ENCODE measurements at regions not wholly inside any gene's neighbourhood (a gene's known extent, or its start where the extent isn't known, plus 50 kb on each side); places are given as distances from the start of the nearest gene placed in this dataset.

DNA sequence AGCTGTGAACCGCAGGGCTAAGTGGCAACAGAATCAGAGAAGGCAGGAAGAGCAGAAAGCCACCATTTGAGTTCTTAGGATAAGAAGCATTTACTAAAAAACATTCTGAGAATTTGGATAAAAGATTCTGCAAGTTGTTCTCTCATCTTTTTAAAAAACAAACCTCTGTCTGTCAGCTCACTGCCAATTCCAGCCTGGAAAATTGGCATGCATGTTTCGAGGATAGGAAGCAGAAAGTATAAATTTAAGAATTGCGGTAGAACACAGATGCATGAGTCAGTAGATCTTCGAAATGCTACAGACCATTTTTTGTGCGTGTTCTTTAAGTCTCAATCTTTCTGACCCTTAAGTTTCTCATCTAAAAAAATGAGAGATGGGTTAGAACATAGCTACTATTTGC, 544.5 kb upstream of the DAB1 start:
- FAIRE-seq: no peak
- TF ChIP-seq POLR2A (IDR thresholded peaks at IDR 0.05; ENCODE audit: low read depth, low read length): no peak
- TF ChIP-seq TAF1 (IDR thresholded peaks at IDR 0.05; ENCODE audit: borderline replicate concordance, low read depth, low read length): no peak
- no peak for TF ChIP-seq POLR2AphosphoS5 (IDR thresholded peaks at IDR 0.05; ENCODE audit: low read depth, low read length)

DNA sequence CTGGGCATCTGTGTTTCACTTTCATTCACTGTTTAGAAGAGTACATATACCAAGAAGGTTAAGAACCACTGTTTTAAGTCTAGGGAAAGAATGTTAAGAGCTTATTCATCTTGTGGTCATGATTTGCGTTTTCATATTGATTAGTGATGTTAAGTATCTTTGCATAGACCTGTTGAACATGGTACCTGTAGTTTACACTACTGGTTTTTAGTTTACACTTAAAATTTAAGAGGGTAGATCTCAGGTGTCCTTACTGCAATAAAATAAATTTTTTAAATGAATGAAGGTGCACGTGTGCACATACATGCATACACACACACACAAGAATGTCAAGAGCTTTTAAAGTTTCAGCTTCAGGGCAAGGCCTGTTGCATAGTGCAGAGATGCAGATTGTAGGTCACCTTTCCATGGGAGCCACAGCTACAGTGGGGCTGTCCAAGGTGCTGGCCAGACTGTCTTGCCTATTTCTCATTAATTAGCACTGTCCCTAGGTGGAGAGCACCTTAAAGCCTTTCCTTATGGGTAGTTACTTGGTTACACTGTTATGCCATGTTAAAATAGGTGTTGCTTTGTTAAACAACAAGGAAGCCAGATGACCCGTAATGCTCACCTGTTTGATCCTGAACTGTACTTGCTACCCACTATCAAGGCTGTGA, 543.0 kb upstream of the DAB1 start:
- DNase-seq (ENCODE audit: insufficient read length) (no peak), FAIRE-seq (no peak)
- TF ChIP-seq POLR2A (IDR thresholded peaks at IDR 0.05; ENCODE audit: low read depth, low read length): no peak

More for the DNA sequence above, 544.5 kb upstream of the DAB1 start:
- DNase-seq (ENCODE audit: insufficient read length): no peak

DNA sequence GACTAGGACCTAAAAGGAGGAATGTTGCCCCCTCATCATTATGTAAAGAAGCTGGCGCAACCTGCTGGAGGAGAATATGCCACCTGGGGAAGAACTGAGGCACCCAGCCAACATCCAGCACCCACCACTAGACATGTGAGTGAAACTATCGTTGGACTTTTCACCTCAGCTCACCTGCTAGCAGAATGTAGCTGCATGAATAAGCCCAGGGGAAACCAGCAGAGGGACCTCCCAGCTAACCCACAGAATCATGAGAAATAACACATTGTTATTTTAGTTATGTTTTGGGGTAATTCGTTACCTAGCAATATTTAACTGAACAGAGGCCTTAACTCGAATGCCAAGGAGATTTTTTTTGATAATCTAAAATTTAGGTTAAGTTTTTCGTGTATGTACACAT, 542.5 kb upstream of the DAB1 start:
- FAIRE-seq (no peak), DNase-seq (ENCODE audit: insufficient read length) (no peak)
- no peak for TF ChIP-seq POLR2A (IDR thresholded peaks at IDR 0.05; ENCODE audit: low read depth, low read length)
- TF ChIP-seq TAF1 (IDR thresholded peaks at IDR 0.05; ENCODE audit: borderline replicate concordance, low read depth, low read length): no peak
- TF ChIP-seq POLR2AphosphoS5 (IDR thresholded peaks at IDR 0.05; ENCODE audit: low read depth, low read length): no peak

DNA sequence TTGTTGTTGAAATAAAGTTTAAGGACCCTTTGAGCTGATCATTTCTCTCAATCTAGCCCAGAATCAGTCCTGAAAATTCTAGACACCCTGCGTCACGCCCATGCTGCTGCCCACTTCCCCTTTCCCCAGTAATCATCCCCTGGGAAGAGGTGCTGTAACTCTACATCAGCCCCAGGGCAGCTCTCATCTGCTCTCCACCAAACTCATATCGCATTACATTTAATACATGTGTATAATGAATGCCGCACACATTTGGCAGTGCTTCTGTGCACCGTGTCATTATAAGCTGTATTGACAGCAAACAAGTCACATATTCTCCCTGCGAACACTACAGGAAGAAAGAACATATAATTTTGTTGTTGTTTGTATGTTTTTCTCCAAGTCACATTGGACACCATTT, 539.7 kb upstream of the DAB1 start:
- DNase-seq (ENCODE audit: insufficient read length): no peak
- TF ChIP-seq POLR2A (IDR thresholded peaks at IDR 0.05; ENCODE audit: low read depth, low read length): no peak
- no peak for TF ChIP-seq TAF1 (IDR thresholded peaks at IDR 0.05; ENCODE audit: borderline replicate concordance, low read depth, low read length)
- no peak for TF ChIP-seq POLR2AphosphoS5 (IDR thresholded peaks at IDR 0.05; ENCODE audit: low read depth, low read length)
- no peak for FAIRE-seq

DNA sequence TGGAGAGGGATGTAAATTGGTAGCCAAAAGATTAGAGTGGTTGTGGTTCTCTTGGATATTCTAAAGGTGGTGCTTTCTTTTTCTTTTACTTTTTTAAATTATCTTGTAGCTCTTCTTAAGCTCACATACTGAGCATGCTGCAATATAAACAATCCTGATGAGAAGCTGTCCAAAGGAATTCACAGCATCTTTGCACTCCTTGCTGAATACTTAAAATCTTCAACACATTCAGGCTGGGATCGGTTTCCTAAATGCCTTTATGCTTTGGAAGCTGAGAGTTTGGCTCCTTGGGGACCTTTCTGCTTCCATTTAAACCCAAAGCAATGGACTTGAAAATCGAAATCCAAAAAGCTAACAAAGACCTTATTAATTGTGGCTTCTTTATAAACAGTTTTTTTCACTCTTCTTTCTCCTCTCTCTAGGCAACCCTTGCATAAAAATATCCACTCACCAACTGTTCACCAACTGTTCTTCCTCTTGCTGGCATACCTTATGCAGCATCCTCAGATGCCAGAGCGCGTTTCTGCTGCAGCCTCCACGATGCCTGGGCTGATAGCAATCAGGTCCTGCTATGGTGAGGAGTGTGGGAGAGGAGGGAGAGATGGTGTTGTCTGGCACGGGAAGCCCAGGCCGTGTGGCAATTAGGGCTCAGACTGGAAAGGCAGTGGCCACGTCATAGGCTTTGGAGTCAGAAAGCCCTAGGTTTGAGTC, 535.8 kb upstream of the DAB1 start:
- TF ChIP-seq TAF1 (IDR thresholded peaks at IDR 0.05; ENCODE audit: borderline replicate concordance, low read depth, low read length) (no peak), POLR2AphosphoS5 (IDR thresholded peaks at IDR 0.05; ENCODE audit: low read depth, low read length) (no peak), POLR2A (IDR thresholded peaks at IDR 0.05; ENCODE audit: low read depth, low read length) (no peak)
- DNase-seq (ENCODE audit: insufficient read length) (no peak), FAIRE-seq (no peak)

DNA sequence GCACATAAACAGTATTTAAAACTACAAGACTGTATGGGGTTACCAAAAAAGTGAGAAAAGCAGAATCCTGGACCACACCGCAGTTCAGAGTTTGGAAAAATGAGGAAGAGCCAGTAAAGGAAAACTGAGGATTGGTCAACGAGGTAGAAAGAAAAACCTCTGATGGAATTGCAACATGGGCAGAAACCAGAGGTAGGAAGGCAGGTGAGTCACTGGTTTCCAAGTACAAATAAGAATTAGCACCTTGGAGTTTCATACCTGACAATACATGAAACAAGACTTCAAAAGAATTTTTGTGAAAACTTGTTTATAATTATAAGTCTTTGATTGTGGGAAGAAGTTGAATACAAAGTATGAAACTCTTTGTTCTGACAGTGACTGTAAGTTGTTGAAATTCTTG, 533.7 kb upstream of the DAB1 start:
- FAIRE-seq (no peak), DNase-seq (ENCODE audit: insufficient read length) (no peak)
- no peak for TF ChIP-seq TAF1 (IDR thresholded peaks at IDR 0.05; ENCODE audit: borderline replicate concordance, low read depth, low read length)

DNA sequence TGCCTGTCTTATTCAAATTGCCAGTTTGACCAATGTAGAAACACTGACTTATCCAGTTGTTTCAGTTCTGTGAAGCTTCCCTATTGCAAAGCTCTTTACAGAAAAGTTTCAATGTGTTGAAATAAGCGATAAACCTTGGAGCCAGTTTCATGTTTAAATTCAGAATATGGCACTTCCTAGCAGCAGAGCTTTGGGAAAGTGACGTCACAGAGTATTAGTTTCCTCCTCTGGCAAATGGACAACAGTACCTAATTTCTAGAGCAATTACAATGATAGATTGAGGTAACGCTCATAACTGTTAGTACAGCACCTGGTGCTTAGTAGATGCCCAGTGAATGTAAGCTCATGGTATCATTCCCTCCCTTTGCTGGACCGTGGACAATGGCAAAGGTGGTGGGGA, 527.5 kb upstream of the DAB1 start:
- DNase-seq (ENCODE audit: insufficient read length): no peak
- TF ChIP-seq POLR2A (IDR thresholded peaks at IDR 0.05; ENCODE audit: low read depth, low read length) (no peak), TAF1 (IDR thresholded peaks at IDR 0.05; ENCODE audit: borderline replicate concordance, low read depth, low read length) (no peak), POLR2AphosphoS5 (IDR thresholded peaks at IDR 0.05; ENCODE audit: low read depth, low read length) (no peak)
- no peak for FAIRE-seq

DNA sequence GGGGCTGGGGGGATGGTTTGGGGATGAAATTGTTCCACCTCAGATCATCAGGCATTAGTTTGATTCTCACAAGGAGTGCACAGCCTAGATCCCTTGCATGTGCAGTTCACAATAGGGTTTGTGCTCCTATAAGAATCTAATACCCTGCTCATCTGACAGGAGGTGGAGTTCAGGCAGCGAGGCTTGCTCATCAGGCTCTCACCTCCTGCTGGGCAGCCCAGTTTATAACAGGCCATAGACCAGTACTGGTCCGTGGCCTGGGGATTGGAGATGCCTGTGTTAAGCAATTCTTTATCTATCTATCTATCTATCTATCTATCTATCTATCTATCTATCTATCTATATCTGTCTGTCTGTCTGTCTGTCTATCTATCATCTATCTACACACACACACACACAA, 525.3 kb upstream of the DAB1 start:
- FAIRE-seq: no peak
- no peak for TF ChIP-seq TAF1 (IDR thresholded peaks at IDR 0.05; ENCODE audit: borderline replicate concordance, low read depth, low read length)
- TF ChIP-seq POLR2AphosphoS5 (IDR thresholded peaks at IDR 0.05; ENCODE audit: low read depth, low read length): no peak
- no peak for TF ChIP-seq POLR2A (IDR thresholded peaks at IDR 0.05; ENCODE audit: low read depth, low read length)
- DNase-seq (ENCODE audit: insufficient read length): no peak

DNA sequence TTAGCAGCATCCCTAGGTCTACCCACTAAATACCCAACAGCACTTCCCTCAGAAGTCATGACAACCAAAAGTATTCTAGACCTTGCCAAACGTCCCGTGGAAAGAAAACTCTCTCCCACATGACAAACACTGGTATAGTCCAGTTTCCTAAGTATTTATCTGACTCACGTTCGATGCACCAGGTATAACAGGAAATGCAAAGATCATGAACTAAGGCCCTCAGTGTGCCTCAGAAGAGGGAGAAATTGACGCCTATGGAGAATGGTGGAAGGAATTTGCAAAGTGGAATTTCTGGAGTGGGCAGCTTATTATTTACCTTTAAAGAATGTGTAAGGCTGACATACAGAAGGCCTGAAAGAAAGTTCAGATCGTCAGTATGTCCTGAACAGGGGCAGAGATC, 523.6 kb upstream of the DAB1 start:
- FAIRE-seq (no peak), DNase-seq (ENCODE audit: insufficient read length) (no peak)
- no peak for TF ChIP-seq POLR2AphosphoS5 (IDR thresholded peaks at IDR 0.05; ENCODE audit: low read depth, low read length)
- no peak for TF ChIP-seq TAF1 (IDR thresholded peaks at IDR 0.05; ENCODE audit: borderline replicate concordance, low read depth, low read length)
- no peak for TF ChIP-seq POLR2A (IDR thresholded peaks at IDR 0.05; ENCODE audit: low read depth, low read length)

DNA sequence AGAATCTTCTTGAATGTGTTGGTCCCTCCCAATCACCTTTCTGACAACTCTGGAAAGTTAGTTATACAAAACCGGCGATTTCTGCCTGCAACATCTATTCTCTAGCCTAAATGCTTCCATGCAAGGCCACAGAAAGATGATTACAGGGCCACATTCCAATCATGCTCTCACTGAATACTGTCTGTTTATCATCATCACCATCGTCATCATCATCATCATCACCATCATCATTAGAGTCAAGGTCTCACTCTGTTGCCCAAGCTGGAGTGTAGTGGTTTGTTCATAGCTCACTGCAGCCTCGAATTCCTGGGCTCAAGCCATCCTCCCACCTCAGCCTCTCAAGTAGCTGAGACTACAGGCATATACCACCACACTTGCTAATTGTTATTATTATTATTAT, 521.2 kb upstream of the DAB1 start:
- TF ChIP-seq POLR2AphosphoS5 (IDR thresholded peaks at IDR 0.05; ENCODE audit: low read depth, low read length): no peak
- TF ChIP-seq POLR2A (IDR thresholded peaks at IDR 0.05; ENCODE audit: low read depth, low read length): no peak
- TF ChIP-seq TAF1 (IDR thresholded peaks at IDR 0.05; ENCODE audit: borderline replicate concordance, low read depth, low read length): no peak
- DNase-seq (ENCODE audit: insufficient read length) (no peak), FAIRE-seq (no peak)

DNA sequence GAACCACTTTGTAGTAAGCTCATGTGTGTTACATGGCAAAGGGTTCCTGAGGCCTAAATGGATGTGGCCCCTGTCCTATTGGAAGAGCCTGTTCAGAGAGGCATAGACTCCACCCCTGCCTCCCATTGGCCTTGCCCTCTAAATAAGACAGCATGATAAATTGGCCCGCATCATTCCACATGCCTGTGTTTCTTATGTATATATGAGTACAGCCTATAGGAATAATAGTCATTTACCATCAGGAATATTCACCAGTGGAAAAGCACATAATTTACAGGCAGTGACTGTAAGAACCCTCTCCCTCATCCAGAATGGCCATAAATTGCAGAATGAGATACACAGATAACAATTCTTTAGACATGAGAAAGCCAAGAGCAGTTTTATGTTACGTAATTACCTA, 519.5 kb upstream of the DAB1 start:
- FAIRE-seq (no peak), DNase-seq (ENCODE audit: insufficient read length) (no peak)
- TF ChIP-seq POLR2AphosphoS5 (IDR thresholded peaks at IDR 0.05; ENCODE audit: low read depth, low read length) (no peak), TAF1 (IDR thresholded peaks at IDR 0.05; ENCODE audit: borderline replicate concordance, low read depth, low read length) (no peak), POLR2A (IDR thresholded peaks at IDR 0.05; ENCODE audit: low read depth, low read length) (no peak)

DNA sequence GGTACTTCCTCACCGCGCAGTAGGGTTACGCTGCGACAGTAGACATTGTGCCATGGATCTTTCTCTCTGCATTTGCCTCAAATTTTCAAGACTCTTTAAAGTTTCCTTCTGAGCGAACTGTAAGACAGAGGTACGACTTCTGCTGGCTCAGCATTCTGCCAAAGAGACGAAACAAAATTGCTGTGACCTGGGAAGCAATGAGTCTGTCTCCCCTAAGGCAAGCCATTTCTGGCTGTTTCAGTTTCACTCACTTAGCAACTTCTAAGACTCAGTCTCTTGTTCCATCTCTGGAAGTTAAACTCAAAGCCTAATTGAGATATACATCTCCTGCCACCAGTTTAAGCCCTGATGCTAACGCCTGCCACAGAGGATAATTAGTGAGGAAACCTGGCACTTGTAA, 510.9 kb upstream of the DAB1 start:
- no peak for DNase-seq (ENCODE audit: insufficient read length)
- no peak for TF ChIP-seq POLR2A (IDR thresholded peaks at IDR 0.05; ENCODE audit: low read depth, low read length)
- TF ChIP-seq TAF1 (IDR thresholded peaks at IDR 0.05; ENCODE audit: borderline replicate concordance, low read depth, low read length): no peak
- no peak for FAIRE-seq
